OCI-LY7 (cell line): ENCODE measurements at regions not wholly inside any gene's neighbourhood (a gene's known extent, or its start where the extent isn't known, plus 50 kb on each side); places are given as distances from the start of the nearest gene placed in this dataset.

Experiments used
- CTCF ChIP-seq: fragments of 200-600 bp; sonication (generic); conservative IDR thresholded peaks from 2 replicates; pipeline ENCODE4 v1.5.1; 2014; ENCODE audit warnings: mild to moderate bottlenecking, antibody characterized with exemption, low read length, moderate library complexity, mixed read lengths
- EZH2phosphoT487 ChIP-seq: fragments of 200-600 bp; sonication (generic); IDR thresholded peaks from 2 replicates; pipeline ENCODE4 v1.6.1; 2018; ENCODE audit warnings: low read depth, borderline replicate concordance, mild to moderate bottlenecking, mixed run types, antibody characterized with exemption, low read length, moderate library complexity, mixed read lengths

- no peak for TF ChIP-seq CTCF
- no peak for TF ChIP-seq EZH2phosphoT487
Measured at GRCh38 chr19:27748551-27749152, 1464.3 kb downstream of the UQCRFS1 start.
